HepG2 (cell line): ENCODE measurements at regions not wholly inside any gene's neighbourhood (a gene's known extent, or its start where the extent isn't known, plus 50 kb on each side); places are given as distances from the start of the nearest gene placed in this dataset.

Experiments
- ATAC-seq: fragments of 200-7000 bp; cut with Tn5 transposase; 3 replicates; pipeline ENCODE4 v1.9.1; 2020; ENCODE audit warnings: mild to moderate bottlenecking, moderate library complexity
- BruUV-seq: library from RNA; stranded (reverse); fragments of 400-500 nt; replicated peaks from 2 replicates; lab custom pipeline; 2021; lab: Mats Ljungman, UMichigan
- CTCF ChIA-PET: fragments of 300-600 bp; formaldehyde crosslinking; extraction: SDS; loops from one replicate; lab custom pipeline; 2021; ENCODE audit warnings: low total read pairs, inconsistent platforms, low intra/inter-chr PET ratio; lab: Yijun Ruan, JAX
- POLR2A ChIA-PET: fragments of 350-600 bp; sonication (Branson Sonifier 250); formaldehyde crosslinking; loops from one replicate; lab custom pipeline; 2020; ENCODE audit warnings: antibody characterized with exemption, inconsistent platforms; lab: Yijun Ruan, JAX
- DNase-seq: peaks from one replicate; pipeline ENCODE4 v3.0.0-alpha.2; 2015; ENCODE audit warnings: low spot score
- FAIRE-seq: peaks from 3 replicates; lab custom pipeline; 2011; peaks lifted over from hg19 to GRCh38; lab: Jason Lieb, UNC
- H2AFZ ChIP-seq: one replicate; pipeline ENCODE4 v1.6.1; 2011; ENCODE audit warnings: low read length, inconsistent platforms
- H3K27ac ChIP-seq: fragments of 300-600 bp; 3 replicates; pipeline ENCODE4 v1.8.0; 2011; ENCODE audit warnings: mixed run types, mild to moderate bottlenecking, mixed read lengths, low read length, inconsistent platforms; ENCODE audit not compliant: insufficient read depth; ENCODE audit errors: extremely low read length
- H3K27me3 ChIP-seq, 2 experiments: fragments of 200-600 bp in 1 of 2; 2 replicates in 1 of 2; 3 replicates in 1 of 2; pipeline versions ENCODE4 v1.6.0 to v1.8.0; 2011; ENCODE audit warnings: low read length in 2 of 2, mild to moderate bottlenecking in 2 of 2, moderate library complexity in 2 of 2, inconsistent platforms in 1 of 2; ENCODE audit not compliant: insufficient read depth in 2 of 2, control insufficient read depth in 1 of 2
- H3K36me3 ChIP-seq, 2 experiments: fragments of 200-600 bp in 1 of 2; replicated peaks in 1 of 2; 2 replicates in 1 of 2; 3 replicates in 1 of 2; pipeline versions ENCODE4 v1.5.1 to v1.8.0; 2011; ENCODE audit warnings: low read length in 2 of 2, inconsistent platforms in 1 of 2; ENCODE audit not compliant: insufficient read depth in 2 of 2, control insufficient read depth in 1 of 2
- H3K4me1 ChIP-seq: 2 replicates; pipeline ENCODE4 v1.5.1; 2012; ENCODE audit warnings: low read length, inconsistent platforms; ENCODE audit not compliant: insufficient read depth
- H3K4me2 ChIP-seq: 2 replicates; pipeline ENCODE4 v1.6.0; 2011; ENCODE audit warnings: low read depth, low read length, inconsistent platforms
- H3K4me3 ChIP-seq, 3 experiments: fragments of 200-600 bp in 1 of 3; sonication (generic), shearing (Covaris generic) in 1 of 3; replicated peaks in 1 of 3; 2 replicates each; pipeline ENCODE4 v1.5.1; 2011 to 2016; ENCODE audit warnings: low read length in 3 of 3, inconsistent platforms in 2 of 3, low read depth in 2 of 3, mild to moderate bottlenecking in 2 of 3, control low read depth in 1 of 3, mixed read lengths in 1 of 3; ENCODE audit not compliant: insufficient read depth in 1 of 3
- H3K79me2 ChIP-seq: one replicate; pipeline ENCODE4 v1.6.1; 2011; ENCODE audit warnings: low read length, inconsistent platforms; ENCODE audit not compliant: insufficient read depth
- H3K9ac ChIP-seq: 2 replicates; pipeline ENCODE4 v1.6.0; 2011; ENCODE audit warnings: mild to moderate bottlenecking, low read depth, low read length, inconsistent platforms; ENCODE audit not compliant: insufficient read depth
- H3K9me3 ChIP-seq: 2 replicates; pipeline ENCODE4 v1.5.1; 2012; ENCODE audit warnings: mild to moderate bottlenecking, low read length
- H4K20me1 ChIP-seq: 2 replicates; pipeline ENCODE4 v1.6.0; 2011; ENCODE audit warnings: inconsistent platforms, mild to moderate bottlenecking, low read length, moderate library complexity; ENCODE audit not compliant: insufficient read depth
- ASH2L ChIP-seq: fragments of 300-600, 200-600 bp; sonication (generic); IDR thresholded peaks from 2 replicates; pipeline ENCODE4 v1.7.0; 2017; ENCODE audit warnings: low read depth, mild to moderate bottlenecking, moderate library complexity, mixed read lengths, low read length; ENCODE audit not compliant: insufficient read length
- ZBTB20 ChIP-seq: sonication (generic); formaldehyde crosslinking; IDR thresholded peaks from 2 replicates; pipeline ENCODE4 v1.8.1; 2023; ENCODE audit warnings: missing genetic modification reagents, low read depth, mild to moderate bottlenecking, borderline replicate concordance
- ZNF160 ChIP-seq: sonication (generic); formaldehyde crosslinking; IDR thresholded peaks from 2 replicates; pipeline ENCODE4 v1.8.0; 2022; ENCODE audit warnings: mild to moderate bottlenecking, inconsistent platforms, missing genetic modification reagents
- ZNF547 ChIP-seq: sonication (generic); formaldehyde crosslinking; IDR thresholded peaks from 2 replicates; pipeline ENCODE4 v1.5.1; 2020; ENCODE audit warnings: mild to moderate bottlenecking, missing genetic modification reagents
- WGBS: methylation state at CpG from one replicate; pipeline ENCODE4 v1.1.6; 2017; ENCODE audit warnings: low lambda C conversion rate; 5-methylcytosine and 5-hydroxymethylcytosine counted together
- in situ Hi-C: cut with HindIII; loops from 2 replicates; pipeline ENCODE4 v1.10.0; 2017; ENCODE audit warnings: low pct_unique_long_range_greater_than_20kb; ENCODE audit not compliant: extremely low pct_ligation_motif_present
- intact Hi-C: fragments of 100-400 bp; cut with micrococcal nuclease; formaldehyde crosslinking; loops from one replicate; pipeline ENCODE4 v1.10.0; 2022; ENCODE audit not compliant: unreplicated experiment
- TF ChIP-seq, protein P1 (sequence below), 2 experiments: fragments of 450-650 bp in 1 of 2; sonication (generic) in 1 of 2; formaldehyde crosslinking; IDR thresholded peaks; 2 replicates each; pipeline versions ENCODE4 v1.5.0 to v1.8.0; 2020 to 2022; ENCODE audit warnings: mild to moderate bottlenecking in 1 of 2, missing genetic modification reagents in 1 of 2

GRCh38 chr4:32219306-32220075 lies 1499.3 kb downstream of the PCDH7 start:
- Histone ChIP-seq H3K9me3 (0 out of 2 replicates have a peak, but pooled peaks cover 5% of the 10 kb centered on the region), H2AFZ (no peak overlapping the region), H3K79me2 (no peaks in the 10 kb centered on the region), H3K4me3 (no peak overlapping the region), H3K27ac (no peak overlapping the region), H3K36me3 (no peaks in the 10 kb centered on the region), H4K20me1 (no peaks in the 10 kb centered on the region), H3K4me1 (no peaks in the 10 kb centered on the region), H3K27me3 (no peaks in the 10 kb centered on the region), H3K4me2 (no peak overlapping the region), H3K9ac (no peak overlapping the region)
- 0% methylated on average over 3 of the region's 3 CpGs for WGBS
- in situ Hi-C loops, result no loop called here
- ChIA-PET CTCF (no interaction called here), POLR2A (no interaction called here)
- BruUV-seq, result no TSS peak
- intact Hi-C loops, result no loop called here
- FAIRE-seq (no peak), ATAC-seq (no peak), DNase-seq (no peak)
- TF ChIP-seq ZNF160 (CRISPR knock-in tag), result no peak
- no peak for TF ChIP-seq ASH2L

- peaks cover 8% of the 10 kb centered on the region; the same call in 1 of the 2 replicates for H3K9me3 ChIP-seq
- intact Hi-C loops (no loop called here), in situ Hi-C loops (no loop called here)
- ATAC-seq (no peak), DNase-seq (no peak), FAIRE-seq (no peak)
- ChIA-PET POLR2A (no interaction called here), CTCF (no interaction called here)
- H3K27ac ChIP-seq, result no peak overlapping the region
- H3K4me2 ChIP-seq, result no peak overlapping the region
- H3K4me3 ChIP-seq, result no peak overlapping the region
- TF ChIP-seq, protein P1, sequence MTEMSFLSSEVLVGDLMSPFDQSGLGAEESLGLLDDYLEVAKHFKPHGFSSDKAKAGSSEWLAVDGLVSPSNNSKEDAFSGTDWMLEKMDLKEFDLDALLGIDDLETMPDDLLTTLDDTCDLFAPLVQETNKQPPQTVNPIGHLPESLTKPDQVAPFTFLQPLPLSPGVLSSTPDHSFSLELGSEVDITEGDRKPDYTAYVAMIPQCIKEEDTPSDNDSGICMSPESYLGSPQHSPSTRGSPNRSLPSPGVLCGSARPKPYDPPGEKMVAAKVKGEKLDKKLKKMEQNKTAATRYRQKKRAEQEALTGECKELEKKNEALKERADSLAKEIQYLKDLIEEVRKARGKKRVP (CRISPR knock-in tag; IDR thresholded peaks at IDR 0.05), result no peak
- no peak for TF ChIP-seq ZBTB20 (CRISPR knock-in tag)
- TF ChIP-seq ZNF547 (CRISPR knock-in tag), result no peak
- H3K27me3 ChIP-seq, result no peaks in the 10 kb centered on the region
- H2AFZ ChIP-seq, result no peak overlapping the region
- no peaks in the 10 kb centered on the region for H4K20me1 ChIP-seq
- H3K79me2 ChIP-seq, result no peaks in the 10 kb centered on the region
- no peak overlapping the region for H3K9ac ChIP-seq
- no peaks in the 10 kb centered on the region for H3K4me1 ChIP-seq
- no peaks in the 10 kb centered on the region for H3K36me3 ChIP-seq
- no TSS peak for BruUV-seq
Observed at GRCh38 chr4:32226204-32226603, 1506.0 kb downstream of the PCDH7 start.
